Endothelial cell of umbilical vein (primary cell): ENCODE measurements at regions not wholly inside any gene's neighbourhood (a gene's known extent, or its start where the extent isn't known, plus 50 kb on each side); places are given as distances from the start of the nearest gene placed in this dataset.

ENCODE experiments used
- EZH2 ChIP-seq: IDR thresholded peaks from 2 replicates; pipeline ENCODE4 v1.6.1; 2012; ENCODE audit warnings: borderline replicate concordance, low read depth, mild to moderate bottlenecking, moderate library complexity, low read length, inconsistent platforms; ENCODE audit not compliant: severe bottlenecking
- FOS ChIP-seq: IDR thresholded peaks from 2 replicates; pipeline ENCODE4 v1.6.1; 2011; ENCODE audit warnings: mild to moderate bottlenecking, low read length, moderate library complexity, borderline replicate concordance; ENCODE audit not compliant: insufficient read depth
- GATA2 ChIP-seq: IDR thresholded peaks from 2 replicates; pipeline ENCODE4 v1.7.0; 2011; ENCODE audit warnings: low read depth, mild to moderate bottlenecking, moderate library complexity, mixed read lengths, low read length; ENCODE audit not compliant: insufficient read length, insufficient read depth
- POLR2A ChIP-seq: IDR thresholded peaks from 2 replicates; pipeline ENCODE4 v1.6.1; 2012; ENCODE audit warnings: low read depth, mild to moderate bottlenecking, control low read depth, low read length
- POLR2AphosphoS5 ChIP-seq: IDR thresholded peaks from 2 replicates; pipeline ENCODE4 v1.6.1; 2012; ENCODE audit warnings: low read depth, mild to moderate bottlenecking, control low read depth, low read length, moderate library complexity; ENCODE audit not compliant: insufficient read depth
- TF ChIP-seq, protein P1 (sequence below), 2 donors: IDR thresholded peaks; 1 replicate in 1 of 2; 2 replicates in 1 of 2; pipeline ENCODE4 v1.5.1; 2011; ENCODE audit warnings: low read length in 2 of 2, mild to moderate bottlenecking in 2 of 2, moderate library complexity in 2 of 2, control low read depth in 1 of 2, inconsistent platforms in 1 of 2, low read depth in 1 of 2; ENCODE audit not compliant: insufficient read depth in 1 of 2; ENCODE audit errors: extremely low read depth in 1 of 2
- TF ChIP-seq, protein P2 (sequence below): IDR thresholded peaks from 2 replicates; pipeline ENCODE4 v1.6.1; 2011; ENCODE audit not compliant: insufficient read depth, insufficient read length

DNA sequence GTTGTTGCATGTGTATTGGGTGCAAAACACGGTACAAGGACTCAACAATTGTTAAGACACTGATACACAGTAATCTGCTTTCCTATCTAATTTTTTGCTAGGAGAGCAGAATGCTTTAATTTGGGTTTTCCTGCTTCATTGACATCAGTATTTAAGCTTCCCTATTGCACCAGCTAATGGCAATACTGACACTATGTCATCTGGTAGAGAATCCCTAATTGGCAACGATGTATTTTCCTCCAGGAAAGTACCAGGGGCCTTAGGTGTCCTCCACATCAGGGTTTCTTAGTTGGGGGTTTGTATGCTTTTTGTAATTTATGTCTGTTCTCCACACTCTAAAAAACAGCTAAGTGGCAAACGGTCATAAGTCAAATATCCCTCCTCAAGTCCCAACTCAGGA, 76.5 kb upstream of the FRY start:
- TF ChIP-seq, protein P1, sequence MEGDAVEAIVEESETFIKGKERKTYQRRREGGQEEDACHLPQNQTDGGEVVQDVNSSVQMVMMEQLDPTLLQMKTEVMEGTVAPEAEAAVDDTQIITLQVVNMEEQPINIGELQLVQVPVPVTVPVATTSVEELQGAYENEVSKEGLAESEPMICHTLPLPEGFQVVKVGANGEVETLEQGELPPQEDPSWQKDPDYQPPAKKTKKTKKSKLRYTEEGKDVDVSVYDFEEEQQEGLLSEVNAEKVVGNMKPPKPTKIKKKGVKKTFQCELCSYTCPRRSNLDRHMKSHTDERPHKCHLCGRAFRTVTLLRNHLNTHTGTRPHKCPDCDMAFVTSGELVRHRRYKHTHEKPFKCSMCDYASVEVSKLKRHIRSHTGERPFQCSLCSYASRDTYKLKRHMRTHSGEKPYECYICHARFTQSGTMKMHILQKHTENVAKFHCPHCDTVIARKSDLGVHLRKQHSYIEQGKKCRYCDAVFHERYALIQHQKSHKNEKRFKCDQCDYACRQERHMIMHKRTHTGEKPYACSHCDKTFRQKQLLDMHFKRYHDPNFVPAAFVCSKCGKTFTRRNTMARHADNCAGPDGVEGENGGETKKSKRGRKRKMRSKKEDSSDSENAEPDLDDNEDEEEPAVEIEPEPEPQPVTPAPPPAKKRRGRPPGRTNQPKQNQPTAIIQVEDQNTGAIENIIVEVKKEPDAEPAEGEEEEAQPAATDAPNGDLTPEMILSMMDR (IDR thresholded peaks at IDR 0.05; ENCODE audit: extremely low read depth in 1 of 2, insufficient read depth in 1 of 2, low read depth in 1 of 2, low read length in 2 of 2) = no peak
- TF ChIP-seq POLR2AphosphoS5 (no peak), EZH2 (no peak), GATA2 (no peak), POLR2A (no peak), FOS (no peak)
- TF ChIP-seq, protein P2, sequence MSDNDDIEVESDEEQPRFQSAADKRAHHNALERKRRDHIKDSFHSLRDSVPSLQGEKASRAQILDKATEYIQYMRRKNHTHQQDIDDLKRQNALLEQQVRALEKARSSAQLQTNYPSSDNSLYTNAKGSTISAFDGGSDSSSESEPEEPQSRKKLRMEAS = no peak
